ENCODE measurements at regions not wholly inside any gene's neighbourhood (a gene's known extent, or its start where the extent isn't known, plus 50 kb on each side); places are given as distances from the start of the nearest gene placed in this dataset.

DNA sequence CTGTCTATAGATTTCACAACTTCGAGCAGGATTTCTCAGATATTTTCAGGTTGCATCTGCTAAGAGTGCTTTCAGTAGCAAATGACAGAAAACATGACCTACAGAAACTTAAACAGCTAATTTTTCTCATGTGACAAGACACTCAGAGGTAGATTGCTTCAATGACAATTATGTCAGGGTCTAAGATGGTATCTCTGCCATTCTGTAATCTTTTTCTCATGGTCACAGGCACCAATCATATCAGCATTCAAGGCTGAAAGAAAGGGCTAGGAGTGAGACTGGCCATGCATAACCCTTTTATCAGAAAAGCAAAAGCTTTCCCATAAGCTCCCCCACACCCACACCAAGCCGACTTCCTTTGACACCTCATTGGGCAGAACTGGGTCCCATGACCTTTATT, 450.5 kb upstream of the FAR2 start:
- TF ChIP-seq, protein P1, sequence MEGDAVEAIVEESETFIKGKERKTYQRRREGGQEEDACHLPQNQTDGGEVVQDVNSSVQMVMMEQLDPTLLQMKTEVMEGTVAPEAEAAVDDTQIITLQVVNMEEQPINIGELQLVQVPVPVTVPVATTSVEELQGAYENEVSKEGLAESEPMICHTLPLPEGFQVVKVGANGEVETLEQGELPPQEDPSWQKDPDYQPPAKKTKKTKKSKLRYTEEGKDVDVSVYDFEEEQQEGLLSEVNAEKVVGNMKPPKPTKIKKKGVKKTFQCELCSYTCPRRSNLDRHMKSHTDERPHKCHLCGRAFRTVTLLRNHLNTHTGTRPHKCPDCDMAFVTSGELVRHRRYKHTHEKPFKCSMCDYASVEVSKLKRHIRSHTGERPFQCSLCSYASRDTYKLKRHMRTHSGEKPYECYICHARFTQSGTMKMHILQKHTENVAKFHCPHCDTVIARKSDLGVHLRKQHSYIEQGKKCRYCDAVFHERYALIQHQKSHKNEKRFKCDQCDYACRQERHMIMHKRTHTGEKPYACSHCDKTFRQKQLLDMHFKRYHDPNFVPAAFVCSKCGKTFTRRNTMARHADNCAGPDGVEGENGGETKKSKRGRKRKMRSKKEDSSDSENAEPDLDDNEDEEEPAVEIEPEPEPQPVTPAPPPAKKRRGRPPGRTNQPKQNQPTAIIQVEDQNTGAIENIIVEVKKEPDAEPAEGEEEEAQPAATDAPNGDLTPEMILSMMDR (conservative IDR thresholded peaks at IDR 0.05; ENCODE audit: low read depth, low read length): no peak
- no peak for TF ChIP-seq EZH2 (IDR thresholded peaks at IDR 0.05; ENCODE audit: borderline replicate concordance, low read depth, low read length, poor library complexity, severe bottlenecking)
